ENCODE measurements at regions not wholly inside any gene's neighbourhood (a gene's known extent, or its start where the extent isn't known, plus 50 kb on each side); places are given as distances from the start of the nearest gene placed in this dataset.

DNA sequence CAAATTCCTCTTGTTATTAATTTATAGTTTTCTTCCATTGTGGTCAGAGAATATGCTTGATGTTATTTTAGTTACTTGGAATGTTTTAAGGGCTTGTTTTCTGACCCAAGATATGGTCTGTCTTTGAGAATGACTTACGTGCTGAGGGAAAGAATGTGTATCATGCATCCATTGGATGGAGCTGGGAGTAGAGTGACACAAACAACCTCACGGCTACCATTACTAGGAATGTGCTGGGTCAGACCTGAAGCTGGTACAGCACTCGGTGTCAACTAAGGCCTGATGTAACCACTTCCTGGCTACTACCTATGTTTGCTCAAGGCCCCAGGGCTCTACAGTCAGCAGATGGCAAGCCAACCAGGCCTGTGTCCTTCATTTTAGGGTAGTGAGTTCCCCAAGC lies 257.8 kb downstream of the FAT4 start:
- TF ChIP-seq GATA2 (IDR thresholded peaks at IDR 0.05; ENCODE audit: low read depth, low read length): no peak
- no peak for TF ChIP-seq GATA3 (IDR thresholded peaks at IDR 0.05; ENCODE audit: low read depth, low read length)

All from SH-SY5Y (cell line).